OCI-LY3 (cell line): ENCODE measurements at regions not wholly inside any gene's neighbourhood (a gene's known extent, or its start where the extent isn't known, plus 50 kb on each side); places are given as distances from the start of the nearest gene placed in this dataset.

Experiments used
- H2AFZ ChIP-seq: fragments of 200-600, 300-600 bp; shearing (Covaris generic); 2 replicates; pipeline ENCODE4 v1.6.0; 2014; ENCODE audit warnings: antibody characterized with exemption, low read depth, low read length
- H3K27ac ChIP-seq: fragments of 200-600, 300-600 bp; sonication (generic); 2 replicates; pipeline ENCODE4 v1.5.1; 2014; ENCODE audit warnings: mild to moderate bottlenecking, low read length, moderate library complexity, mixed read lengths
- H3K27me3 ChIP-seq: fragments of 200-600, 300-600 bp; sonication (generic); 2 replicates; pipeline ENCODE4 v1.6.1; 2014; ENCODE audit warnings: low read depth, low read length, mixed read lengths
- H3K36me3 ChIP-seq: fragments of 200-600, 300-600 bp; sonication (generic); replicated peaks from 2 replicates; pipeline ENCODE3; 2014; ENCODE audit warnings: low read depth, low read length, mixed read lengths
- H3K4me1 ChIP-seq: fragments of 300-600, 200-600 bp; sonication (generic); 2 replicates; pipeline ENCODE4 v1.6.1; 2014; ENCODE audit warnings: low read length, mixed read lengths
- H3K4me2 ChIP-seq: fragments of 200-600, 300-600 bp; sonication (generic); 2 replicates; pipeline ENCODE4 v1.6.1; 2014; ENCODE audit warnings: low read length, mixed read lengths
- H3K4me3 ChIP-seq: fragments of 300-600, 200-600 bp; sonication (generic); 2 replicates; pipeline ENCODE4 v1.5.1; 2014; ENCODE audit warnings: antibody characterized with exemption, mild to moderate bottlenecking, low read length, moderate library complexity
- H3K79me2 ChIP-seq: fragments of 300-600, 200-600 bp; shearing (Covaris generic); 2 replicates; pipeline ENCODE4 v1.6.1; 2014; ENCODE audit warnings: mild to moderate bottlenecking, low read length, mixed read lengths
- H3K9ac ChIP-seq: fragments of 300-600, 200-600 bp; shearing (Covaris generic); 2 replicates; pipeline ENCODE4 v1.6.0; 2014; ENCODE audit warnings: mild to moderate bottlenecking, low read length, moderate library complexity
- H3K9me3 ChIP-seq: fragments of 200-600, 300-600 bp; shearing (Covaris generic); 2 replicates; pipeline ENCODE4 v1.6.1; 2014; ENCODE audit warnings: low read length, mixed read lengths; ENCODE audit not compliant: insufficient read depth
- H4K20me1 ChIP-seq: fragments of 200-600, 300-600 bp; sonication (generic); 2 replicates; pipeline ENCODE4 v1.6.1; 2016; ENCODE audit warnings: low read length, mixed read lengths; ENCODE audit not compliant: insufficient read depth
- EZH2phosphoT487 ChIP-seq: fragments of 200-600 bp; shearing (Covaris generic); IDR thresholded peaks from 2 replicates; pipeline ENCODE4 v1.6.1; 2018; ENCODE audit warnings: antibody characterized with exemption, mixed run types, low read depth
- TF ChIP-seq, protein P1 (sequence below): fragments of 200-600, 300-600 bp; sonication (generic); IDR thresholded peaks from 2 replicates; pipeline ENCODE4 v1.5.1; 2014; ENCODE audit warnings: antibody characterized with exemption, low read length, low read depth

DNA sequence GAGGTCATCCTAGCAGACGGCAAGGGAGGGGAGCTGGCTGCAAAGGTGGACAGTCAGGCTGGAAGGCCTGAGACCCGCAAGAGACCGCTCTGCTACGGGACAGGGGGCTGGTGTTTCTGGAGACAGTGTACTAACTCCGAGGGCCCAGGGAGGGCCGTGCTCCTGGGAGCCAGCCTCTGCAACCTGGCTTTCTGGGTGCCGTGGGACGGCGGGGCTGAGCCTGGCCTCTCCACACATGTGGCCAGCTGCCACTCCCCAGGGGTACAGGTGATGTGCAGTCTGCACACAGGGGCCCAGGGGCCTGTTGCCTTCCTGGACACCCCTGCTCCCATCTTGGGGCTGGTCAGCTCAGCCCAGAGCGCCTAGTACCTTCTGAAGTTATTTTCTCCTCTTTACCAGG is 92.2 kb downstream of the MRPL36 start:
- Histone ChIP-seq H3K36me3 (no peaks in the 10 kb centered on the region), H2AFZ (no peak overlapping the region), H3K4me2 (no peak overlapping the region), H3K27me3 (no peaks in the 10 kb centered on the region), H3K9me3 (no peaks in the 10 kb centered on the region), H4K20me1 (no peaks in the 10 kb centered on the region), H3K9ac (no peak overlapping the region), H3K4me3 (no peak overlapping the region), H3K27ac (no peak overlapping the region), H3K4me1 (no peaks in the 10 kb centered on the region), H3K79me2 (no peaks in the 10 kb centered on the region)
- TF ChIP-seq, protein P1, sequence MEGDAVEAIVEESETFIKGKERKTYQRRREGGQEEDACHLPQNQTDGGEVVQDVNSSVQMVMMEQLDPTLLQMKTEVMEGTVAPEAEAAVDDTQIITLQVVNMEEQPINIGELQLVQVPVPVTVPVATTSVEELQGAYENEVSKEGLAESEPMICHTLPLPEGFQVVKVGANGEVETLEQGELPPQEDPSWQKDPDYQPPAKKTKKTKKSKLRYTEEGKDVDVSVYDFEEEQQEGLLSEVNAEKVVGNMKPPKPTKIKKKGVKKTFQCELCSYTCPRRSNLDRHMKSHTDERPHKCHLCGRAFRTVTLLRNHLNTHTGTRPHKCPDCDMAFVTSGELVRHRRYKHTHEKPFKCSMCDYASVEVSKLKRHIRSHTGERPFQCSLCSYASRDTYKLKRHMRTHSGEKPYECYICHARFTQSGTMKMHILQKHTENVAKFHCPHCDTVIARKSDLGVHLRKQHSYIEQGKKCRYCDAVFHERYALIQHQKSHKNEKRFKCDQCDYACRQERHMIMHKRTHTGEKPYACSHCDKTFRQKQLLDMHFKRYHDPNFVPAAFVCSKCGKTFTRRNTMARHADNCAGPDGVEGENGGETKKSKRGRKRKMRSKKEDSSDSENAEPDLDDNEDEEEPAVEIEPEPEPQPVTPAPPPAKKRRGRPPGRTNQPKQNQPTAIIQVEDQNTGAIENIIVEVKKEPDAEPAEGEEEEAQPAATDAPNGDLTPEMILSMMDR = no peak
- TF ChIP-seq EZH2phosphoT487 = no peak

DNA sequence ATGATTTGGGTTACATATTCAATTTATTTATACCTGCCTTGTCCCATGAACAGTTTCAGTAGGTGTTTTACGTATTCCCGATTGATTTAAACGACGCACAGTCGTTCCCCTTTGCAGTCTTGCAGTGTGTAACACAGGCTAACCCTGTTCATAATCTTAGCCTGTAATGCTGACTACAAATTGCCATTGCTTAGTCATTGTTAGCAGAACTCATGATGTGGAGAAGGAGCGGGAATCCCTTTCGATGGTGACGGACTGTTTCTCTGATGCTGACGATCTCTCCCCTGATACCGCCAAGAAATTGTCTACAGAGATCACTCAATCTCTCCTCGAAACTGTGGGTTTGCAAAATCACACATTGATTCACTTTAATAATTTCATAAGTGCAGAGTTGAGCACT is 93.2 kb downstream of the MRPL36 start:
- H3K27ac ChIP-seq = no peak overlapping the region
- H2AFZ ChIP-seq = no peak overlapping the region
- no peak for TF ChIP-seq EZH2phosphoT487
- TF ChIP-seq, protein P1 = no peak
- no peaks in the 10 kb centered on the region for H3K36me3 ChIP-seq
- H3K9me3 ChIP-seq = no peaks in the 10 kb centered on the region
- H3K27me3 ChIP-seq = no peaks in the 10 kb centered on the region
- no peak overlapping the region for H3K4me3 ChIP-seq
- H4K20me1 ChIP-seq = no peaks in the 10 kb centered on the region
- no peak overlapping the region for H3K4me2 ChIP-seq
- no peak overlapping the region for H3K9ac ChIP-seq
- H3K4me1 ChIP-seq = no peaks in the 10 kb centered on the region
- no peaks in the 10 kb centered on the region for H3K79me2 ChIP-seq

DNA sequence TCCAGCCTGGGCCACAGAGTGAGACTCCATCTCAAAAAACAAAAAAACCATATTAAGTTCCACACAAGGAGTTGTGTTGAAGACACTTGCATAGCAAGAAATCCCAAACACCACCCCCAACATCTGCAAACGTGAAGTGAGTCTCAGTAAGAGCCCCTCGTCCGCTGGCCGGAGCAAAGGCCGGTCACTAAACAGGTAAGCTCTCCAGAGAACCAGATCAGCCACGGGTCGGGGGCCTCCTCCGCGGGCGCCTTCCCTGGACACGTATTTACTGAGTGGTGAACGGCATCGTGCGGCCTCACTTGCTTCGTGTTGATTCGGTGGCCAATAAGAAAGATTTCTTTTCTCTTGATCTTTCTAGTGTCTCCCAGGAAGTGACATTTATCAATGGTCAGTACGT is 93.6 kb downstream of the MRPL36 start:
- Histone ChIP-seq H3K27ac (no peak overlapping the region), H3K9ac (no peak overlapping the region), H2AFZ (no peak overlapping the region), H3K79me2 (no peaks in the 10 kb centered on the region), H3K36me3 (no peaks in the 10 kb centered on the region), H4K20me1 (no peaks in the 10 kb centered on the region), H3K4me1 (no peaks in the 10 kb centered on the region), H3K4me2 (no peak overlapping the region), H3K4me3 (no peak overlapping the region), H3K27me3 (no peaks in the 10 kb centered on the region), H3K9me3 (no peaks in the 10 kb centered on the region)
- TF ChIP-seq, protein P1 = no peak
- TF ChIP-seq EZH2phosphoT487 = no peak

DNA sequence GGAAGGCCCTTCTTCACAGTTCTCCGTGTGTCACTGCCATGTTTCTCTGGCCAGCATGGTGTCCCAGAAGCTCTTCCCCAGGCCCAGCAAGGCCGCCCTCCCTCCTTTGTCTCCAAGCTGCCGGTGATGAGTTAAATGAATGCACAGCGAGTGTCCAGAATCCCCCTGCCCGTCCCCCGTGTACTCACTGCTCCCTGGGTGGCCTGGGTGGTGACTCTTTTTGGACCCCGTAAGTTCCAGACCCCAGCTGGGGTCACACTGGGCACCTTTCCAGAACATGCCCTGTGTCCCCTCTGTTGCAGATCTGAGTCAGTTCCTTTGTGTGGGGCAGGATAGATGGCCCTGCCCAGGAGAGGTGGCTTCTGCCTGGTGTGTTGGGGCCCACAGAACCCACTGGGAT is 95.0 kb downstream of the MRPL36 start:
- no peak overlapping the region for H3K27ac ChIP-seq
- H2AFZ ChIP-seq = no peak overlapping the region
- H3K36me3 ChIP-seq = no peaks in the 10 kb centered on the region
- no peaks in the 10 kb centered on the region for H3K4me1 ChIP-seq
- H3K4me3 ChIP-seq = no peak overlapping the region
- H3K27me3 ChIP-seq = no peaks in the 10 kb centered on the region
- H3K9me3 ChIP-seq = no peaks in the 10 kb centered on the region
- no peaks in the 10 kb centered on the region for H3K79me2 ChIP-seq
- no peaks in the 10 kb centered on the region for H4K20me1 ChIP-seq
- H3K9ac ChIP-seq = no peak overlapping the region
- no peak overlapping the region for H3K4me2 ChIP-seq
- TF ChIP-seq, protein P1 = no peak
- TF ChIP-seq EZH2phosphoT487 = no peak
